ENCODE measurements at regions not wholly inside any gene's neighbourhood (a gene's known extent, or its start where the extent isn't known, plus 50 kb on each side); places are given as distances from the start of the nearest gene placed in this dataset.

GRCh38 chr4:3704669-3705068 lies 61.5 kb upstream of the ADRA2C start:
- no peak for DNase-seq

GRCh38 chr4:3703677-3704521 lies 62.3 kb upstream of the ADRA2C start:
- no peak for DNase-seq

GRCh38 chr4:3703343-3703676 lies 62.9 kb upstream of the ADRA2C start:
- DNase-seq, result no peak

GRCh38 chr4:3702561-3703221 lies 63.5 kb upstream of the ADRA2C start:
- no peak for DNase-seq

GRCh38 chr4:3701736-3702560 lies 64.2 kb upstream of the ADRA2C start:
- no peak for DNase-seq

- no peak for DNase-seq
These were observed 64.9 kb upstream of the ADRA2C start for GRCh38 chr4:3701271-3701734.

GRCh38 chr4:3700736-3701135 lies 65.4 kb upstream of the ADRA2C start:
- no peak for DNase-seq

- no peak for DNase-seq
These were observed 66.0 kb upstream of the ADRA2C start for GRCh38 chr4:3700223-3700622.

GRCh38 chr4:3699678-3700077 lies 66.5 kb upstream of the ADRA2C start:
- DNase-seq, result no peak

- no peak for DNase-seq
These were observed 66.9 kb upstream of the ADRA2C start for GRCh38 chr4:3699261-3699660.

GRCh38 chr4:3697033-3697432 lies 69.2 kb upstream of the ADRA2C start:
- DNase-seq, result no peak

- DNase-seq, result no peak
These were observed 75.5 kb upstream of the ADRA2C start for GRCh38 chr4:3690551-3691152.

GRCh38 chr4:3689576-3690550 lies 76.3 kb upstream of the ADRA2C start:
- DNase-seq, result no peak

GRCh38 chr4:3689006-3689405 lies 77.2 kb upstream of the ADRA2C start:
- DNase-seq, result no peak

- no peak for DNase-seq
These were observed 77.9 kb upstream of the ADRA2C start for GRCh38 chr4:3688018-3688998.

GRCh38 chr4:3687538-3687937 lies 78.6 kb upstream of the ADRA2C start:
- no peak for DNase-seq

- DNase-seq, result no peak
These were observed 79.4 kb upstream of the ADRA2C start for GRCh38 chr4:3686753-3687152.

- no peak for DNase-seq
These were observed 81.0 kb upstream of the ADRA2C start for GRCh38 chr4:3685081-3685645.

- DNase-seq, result no peak
These were observed 81.6 kb upstream of the ADRA2C start for GRCh38 chr4:3684546-3684945.

- no peak for DNase-seq
These were observed 82.3 kb upstream of the ADRA2C start for GRCh38 chr4:3683744-3684421.
